Neural cell (in vitro differentiated cells): ENCODE measurements at regions not wholly inside any gene's neighbourhood (a gene's known extent, or its start where the extent isn't known, plus 50 kb on each side); places are given as distances from the start of the nearest gene placed in this dataset.

ENCODE experiments used
- H2AFZ ChIP-seq: fragments of 200-600, 300-800 bp; sonication (generic), shearing (Covaris generic); 2 replicates; pipeline ENCODE4 v1.6.0; 2014; ENCODE audit warnings: low read depth, mild to moderate bottlenecking, antibody characterized with exemption, low read length, moderate library complexity
- H3F3A ChIP-seq: fragments of 200-600 bp; shearing (Covaris generic); 2 replicates; pipeline ENCODE4 v1.6.1; 2016; ENCODE audit warnings: mild to moderate bottlenecking, moderate library complexity, mixed read lengths, antibody characterized with exemption, low read length; ENCODE audit not compliant: insufficient read depth, poor library complexity, severe bottlenecking
- H3K27ac ChIP-seq: fragments of 200-600, 300-800 bp; sonication (generic), shearing (Covaris generic); 2 replicates; pipeline ENCODE4 v1.5.1; 2014; ENCODE audit warnings: mild to moderate bottlenecking, low read length, moderate library complexity
- H3K27me3 ChIP-seq: fragments of 300-800, 200-600 bp; sonication (generic), shearing (Covaris generic); 2 replicates; pipeline ENCODE4 v1.6.0; 2014; ENCODE audit warnings: mild to moderate bottlenecking, low read depth, low read length, moderate library complexity; ENCODE audit not compliant: insufficient read depth
- H3K36me3 ChIP-seq: fragments of 300-800, 200-600 bp; sonication (generic), shearing (Covaris generic); 2 replicates; pipeline ENCODE4 v1.5.1; 2014; ENCODE audit warnings: mild to moderate bottlenecking, antibody characterized with exemption, low read length, moderate library complexity; ENCODE audit not compliant: insufficient read depth
- H3K4me2 ChIP-seq: fragments of 300-800, 200-600 bp; sonication (generic), shearing (Covaris generic); 2 replicates; pipeline ENCODE4 v1.6.0; 2014; ENCODE audit warnings: mild to moderate bottlenecking, low read length
- H3K4me3 ChIP-seq: fragments of 300-800, 200-600 bp; sonication (generic), shearing (Covaris generic); 2 replicates; pipeline ENCODE4 v1.5.1; 2014; ENCODE audit warnings: mild to moderate bottlenecking, low read length, moderate library complexity
- H3K79me2 ChIP-seq: fragments of 200-600 bp; shearing (Covaris generic); replicated peaks from 2 replicates; pipeline ENCODE4 v1.6.0; 2014; ENCODE audit warnings: mild to moderate bottlenecking, low read length, moderate library complexity; ENCODE audit not compliant: insufficient read depth
- H3K9ac ChIP-seq: fragments of 300-800, 200-600 bp; sonication (generic), shearing (Covaris generic); 2 replicates; pipeline ENCODE4 v1.6.1; 2016; ENCODE audit warnings: mild to moderate bottlenecking, low read length, mixed read lengths
- H3K9me2 ChIP-seq: fragments of 200-600 bp; shearing (Covaris generic); 2 replicates; pipeline ENCODE4 v1.6.1; 2016; ENCODE audit warnings: mild to moderate bottlenecking, low read length, mixed read lengths; ENCODE audit not compliant: insufficient read depth
- H3K9me3 ChIP-seq: fragments of 200-600, 300-800 bp; sonication (generic), shearing (Covaris generic); 2 replicates; pipeline ENCODE4 v1.6.1; 2016; ENCODE audit warnings: mild to moderate bottlenecking, mixed run types, low read length, moderate library complexity, mixed read lengths
- H4K20me1 ChIP-seq: fragments of 200-600 bp; shearing (Covaris generic); 2 replicates; pipeline ENCODE4 v1.6.1; 2016; ENCODE audit warnings: mild to moderate bottlenecking, mixed run types; ENCODE audit not compliant: insufficient read depth
- EP300 ChIP-seq: fragments of 450-650 bp; conservative IDR thresholded peaks from 2 replicates; pipeline ENCODE4 v1.6.1; 2014; ENCODE audit warnings: antibody characterized with exemption, mild to moderate bottlenecking, moderate library complexity; ENCODE audit not compliant: poor library complexity, severe bottlenecking
- EZH2 ChIP-seq: fragments of 200-600, 300-800 bp; shearing (Covaris generic), sonication (generic); IDR thresholded peaks from 2 replicates; pipeline ENCODE4 v1.6.1; 2014; ENCODE audit warnings: antibody characterized with exemption, low read length, borderline replicate concordance, mild to moderate bottlenecking; ENCODE audit not compliant: insufficient read depth, poor library complexity, severe bottlenecking
- MXI1 ChIP-seq: fragments of 450-650 bp; conservative IDR thresholded peaks from 2 replicates; pipeline ENCODE4 v1.6.1; 2014; ENCODE audit warnings: antibody characterized with exemption, mild to moderate bottlenecking; ENCODE audit not compliant: poor library complexity, severe bottlenecking
- POLR2AphosphoS5 ChIP-seq: IDR thresholded peaks from 2 replicates; pipeline ENCODE4 v1.6.1; 2012
- RAD21 ChIP-seq: fragments of 450-650 bp; conservative IDR thresholded peaks from 2 replicates; pipeline ENCODE4 v1.6.1; 2014; ENCODE audit warnings: antibody characterized with exemption, mild to moderate bottlenecking, moderate library complexity
- SMC3 ChIP-seq: fragments of 450-650 bp; conservative IDR thresholded peaks from 2 replicates; pipeline ENCODE4 v1.6.1; 2014; ENCODE audit warnings: antibody characterized with exemption, mild to moderate bottlenecking, moderate library complexity; ENCODE audit not compliant: poor library complexity
- TAF1 ChIP-seq: IDR thresholded peaks from 2 replicates; pipeline ENCODE4 v1.6.1; 2012; ENCODE audit warnings: low read depth
- TF ChIP-seq, protein P1 (sequence below): IDR thresholded peaks from 2 replicates; pipeline ENCODE4 v1.6.1; 2012; ENCODE audit warnings: borderline replicate concordance
- TF ChIP-seq, protein P2 (sequence below): fragments of 450-650 bp; IDR thresholded peaks from 2 replicates; pipeline ENCODE4 v1.5.1; 2014; ENCODE audit warnings: antibody characterized with exemption, mild to moderate bottlenecking, moderate library complexity; ENCODE audit not compliant: poor library complexity, severe bottlenecking

DNA sequence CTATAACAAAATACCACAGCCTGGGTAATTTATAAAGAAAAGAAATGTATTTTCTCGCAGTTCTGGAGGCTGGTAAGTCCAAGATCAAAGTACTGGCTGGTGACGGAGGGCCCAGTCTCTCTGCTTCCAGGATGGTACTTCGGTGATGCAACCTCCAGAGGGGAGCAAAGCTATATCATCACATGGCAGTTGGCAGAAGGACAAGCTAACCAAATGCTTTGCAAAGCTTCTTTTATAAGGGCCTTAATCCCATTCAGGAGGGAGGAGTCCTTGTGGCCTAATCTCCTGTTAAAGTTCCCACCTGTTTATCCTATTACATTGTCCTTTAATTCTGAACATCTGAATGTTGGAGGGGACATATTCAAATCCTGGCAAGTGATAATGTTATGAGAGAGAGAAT lies 134.1 kb upstream of the SP4 start:
- Histone ChIP-seq H3K9me2 (no peaks in the 10 kb centered on the region), H2AFZ (no peak overlapping the region)
- no peak for TF ChIP-seq POLR2AphosphoS5
- TF ChIP-seq SMC3, result no peak
- TF ChIP-seq, protein P1, sequence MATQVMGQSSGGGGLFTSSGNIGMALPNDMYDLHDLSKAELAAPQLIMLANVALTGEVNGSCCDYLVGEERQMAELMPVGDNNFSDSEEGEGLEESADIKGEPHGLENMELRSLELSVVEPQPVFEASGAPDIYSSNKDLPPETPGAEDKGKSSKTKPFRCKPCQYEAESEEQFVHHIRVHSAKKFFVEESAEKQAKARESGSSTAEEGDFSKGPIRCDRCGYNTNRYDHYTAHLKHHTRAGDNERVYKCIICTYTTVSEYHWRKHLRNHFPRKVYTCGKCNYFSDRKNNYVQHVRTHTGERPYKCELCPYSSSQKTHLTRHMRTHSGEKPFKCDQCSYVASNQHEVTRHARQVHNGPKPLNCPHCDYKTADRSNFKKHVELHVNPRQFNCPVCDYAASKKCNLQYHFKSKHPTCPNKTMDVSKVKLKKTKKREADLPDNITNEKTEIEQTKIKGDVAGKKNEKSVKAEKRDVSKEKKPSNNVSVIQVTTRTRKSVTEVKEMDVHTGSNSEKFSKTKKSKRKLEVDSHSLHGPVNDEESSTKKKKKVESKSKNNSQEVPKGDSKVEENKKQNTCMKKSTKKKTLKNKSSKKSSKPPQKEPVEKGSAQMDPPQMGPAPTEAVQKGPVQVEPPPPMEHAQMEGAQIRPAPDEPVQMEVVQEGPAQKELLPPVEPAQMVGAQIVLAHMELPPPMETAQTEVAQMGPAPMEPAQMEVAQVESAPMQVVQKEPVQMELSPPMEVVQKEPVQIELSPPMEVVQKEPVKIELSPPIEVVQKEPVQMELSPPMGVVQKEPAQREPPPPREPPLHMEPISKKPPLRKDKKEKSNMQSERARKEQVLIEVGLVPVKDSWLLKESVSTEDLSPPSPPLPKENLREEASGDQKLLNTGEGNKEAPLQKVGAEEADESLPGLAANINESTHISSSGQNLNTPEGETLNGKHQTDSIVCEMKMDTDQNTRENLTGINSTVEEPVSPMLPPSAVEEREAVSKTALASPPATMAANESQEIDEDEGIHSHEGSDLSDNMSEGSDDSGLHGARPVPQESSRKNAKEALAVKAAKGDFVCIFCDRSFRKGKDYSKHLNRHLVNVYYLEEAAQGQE, result no peak
- TF ChIP-seq TAF1, result no peak
- no peak for TF ChIP-seq RAD21
- no peak for TF ChIP-seq MXI1
- TF ChIP-seq EZH2, result no peak
- TF ChIP-seq, protein P2, sequence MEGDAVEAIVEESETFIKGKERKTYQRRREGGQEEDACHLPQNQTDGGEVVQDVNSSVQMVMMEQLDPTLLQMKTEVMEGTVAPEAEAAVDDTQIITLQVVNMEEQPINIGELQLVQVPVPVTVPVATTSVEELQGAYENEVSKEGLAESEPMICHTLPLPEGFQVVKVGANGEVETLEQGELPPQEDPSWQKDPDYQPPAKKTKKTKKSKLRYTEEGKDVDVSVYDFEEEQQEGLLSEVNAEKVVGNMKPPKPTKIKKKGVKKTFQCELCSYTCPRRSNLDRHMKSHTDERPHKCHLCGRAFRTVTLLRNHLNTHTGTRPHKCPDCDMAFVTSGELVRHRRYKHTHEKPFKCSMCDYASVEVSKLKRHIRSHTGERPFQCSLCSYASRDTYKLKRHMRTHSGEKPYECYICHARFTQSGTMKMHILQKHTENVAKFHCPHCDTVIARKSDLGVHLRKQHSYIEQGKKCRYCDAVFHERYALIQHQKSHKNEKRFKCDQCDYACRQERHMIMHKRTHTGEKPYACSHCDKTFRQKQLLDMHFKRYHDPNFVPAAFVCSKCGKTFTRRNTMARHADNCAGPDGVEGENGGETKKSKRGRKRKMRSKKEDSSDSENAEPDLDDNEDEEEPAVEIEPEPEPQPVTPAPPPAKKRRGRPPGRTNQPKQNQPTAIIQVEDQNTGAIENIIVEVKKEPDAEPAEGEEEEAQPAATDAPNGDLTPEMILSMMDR, result no peak
- TF ChIP-seq EP300, result no peak

DNA sequence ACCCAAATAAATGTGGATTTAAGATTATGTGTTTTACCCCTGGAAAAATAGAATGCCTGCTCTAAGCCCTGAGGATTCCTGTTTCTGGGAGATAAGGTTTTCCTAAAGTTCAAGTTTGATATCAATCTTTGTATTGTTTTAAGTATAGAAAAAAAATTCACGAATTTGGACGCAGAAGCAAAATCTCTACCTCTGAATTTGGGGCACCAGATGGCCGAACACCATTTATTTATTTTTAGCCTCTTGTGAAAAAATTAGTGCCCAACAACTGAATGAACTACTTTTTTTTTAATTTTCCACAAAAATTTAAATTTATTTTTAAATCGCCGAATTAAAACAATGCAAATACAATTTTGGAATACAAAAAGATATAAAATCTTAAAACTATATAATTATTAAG lies 128.1 kb upstream of the SP4 start:
- H3F3A ChIP-seq, result no peaks in the 10 kb centered on the region
- H3K36me3 ChIP-seq, result no peaks in the 10 kb centered on the region

More for the DNA sequence above, 134.1 kb upstream of the SP4 start:
- Histone ChIP-seq H3K36me3 (no peaks in the 10 kb centered on the region), H3K27me3 (no peaks in the 10 kb centered on the region), H3K9me3 (no peaks in the 10 kb centered on the region), H3K4me3 (no peak overlapping the region), H4K20me1 (no peaks in the 10 kb centered on the region), H3K79me2 (no peaks in the 10 kb centered on the region), H3F3A (no peaks in the 10 kb centered on the region), H3K4me2 (no peak overlapping the region), H3K27ac (no peak overlapping the region), H3K9ac (no peak overlapping the region)

More for the DNA sequence above, 128.1 kb upstream of the SP4 start:
- Histone ChIP-seq H3K9me3 (no peaks in the 10 kb centered on the region), H3K27ac (no peak overlapping the region), H2AFZ (no peak overlapping the region), H4K20me1 (no peaks in the 10 kb centered on the region), H3K4me3 (no peak overlapping the region), H3K4me2 (no peak overlapping the region), H3K79me2 (no peaks in the 10 kb centered on the region), H3K27me3 (no peaks in the 10 kb centered on the region), H3K9ac (no peak overlapping the region), H3K9me2 (no peaks in the 10 kb centered on the region)
- TF ChIP-seq, protein P2, result no peak
- no peak for TF ChIP-seq SMC3
- no peak for TF ChIP-seq EZH2
- no peak for TF ChIP-seq POLR2AphosphoS5
- no peak for TF ChIP-seq RAD21
- no peak for TF ChIP-seq EP300
- TF ChIP-seq, protein P1, result no peak
- TF ChIP-seq TAF1, result no peak
- no peak for TF ChIP-seq MXI1
